Prostate gland (tissue), 2 donors: ENCODE measurements at regions not wholly inside any gene's neighbourhood (a gene's known extent, or its start where the extent isn't known, plus 50 kb on each side); places are given as distances from the start of the nearest gene placed in this dataset.
"Not testable (repeated sequence)": the region's sequence is repeated elsewhere in the genome, so short reads cannot be mapped to it uniquely, and the experiment has no call there.

Experiments
- DNase-seq: peaks from one replicate; pipeline ENCODE4 v3.0.0-alpha.2; 2019; ENCODE audit warnings: low spot score
- H3K27ac ChIP-seq, 2 donors: fragments of 200-600 bp; sonication (generic); 2 replicates each; pipeline ENCODE4 v1.5.1; 2017 to 2019
- H3K27me3 ChIP-seq: fragments of 200-600 bp; sonication (generic); replicated peaks from 2 replicates; pipeline ENCODE4 v1.5.1; 2019; ENCODE audit not compliant: insufficient read depth
- H3K36me3 ChIP-seq, 2 donors: fragments of 200-600 bp; sonication (generic); 1 replicate in 1 of 2; 2 replicates in 1 of 2; pipeline versions ENCODE4 v1.5.1 to v1.8.1; 2017 to 2019
- H3K4me1 ChIP-seq: fragments of 200-600 bp; sonication (generic); replicated peaks from 2 replicates; pipeline ENCODE4 v1.5.1; 2019
- H3K4me3 ChIP-seq, 2 donors: fragments of 200-600 bp; sonication (generic); 2 replicates each; pipeline ENCODE4 v1.5.1; 2017 to 2019
- H3K9me3 ChIP-seq: fragments of 200-600 bp; sonication (generic); 2 replicates; pipeline ENCODE4 v1.5.1; 2017
- POLR2A ChIP-seq: fragments of 450-650 bp; IDR thresholded peaks from one replicate; pipeline ENCODE4 v1.6.1; 2016; ENCODE audit warnings: antibody characterized with exemption, mild to moderate bottlenecking
- POLR2AphosphoS5 ChIP-seq: sonication (generic); formaldehyde crosslinking; IDR thresholded peaks from one replicate; pipeline ENCODE4 v1.6.1; 2017; ENCODE audit warnings: antibody characterized with exemption
- WGBS: methylation state at CpG from one replicate; pipeline ENCODE4 v1.1.5; 2018; 5-methylcytosine and 5-hydroxymethylcytosine counted together
- intact Hi-C: fragments of 100-400 bp; cut with DNase I; formaldehyde crosslinking; loops from one replicate; pipeline ENCODE4 v1.14.2; 2022
- TF ChIP-seq, protein P1 (sequence below), 4 experiments: fragments of 200-600 bp in 2 of 4; fragments of 450-650 bp in 2 of 4; sonication (generic) in 2 of 4; IDR thresholded peaks; 1 replicate in 3 of 4; 2 replicates in 1 of 4; pipeline ENCODE4 v1.5.1; 2016 to 2019; ENCODE audit warnings: antibody characterized with exemption in 4 of 4, mild to moderate bottlenecking in 2 of 4, moderate library complexity in 2 of 4

- Histone ChIP-seq H3K27ac (no peak overlapping the region), H3K9me3 (no peaks in the 10 kb centered on the region), H3K4me3 (no peak overlapping the region), H3K27me3 (no peaks in the 10 kb centered on the region), H3K36me3 (no peaks in the 10 kb centered on the region), H3K4me1 (no peaks in the 10 kb centered on the region)
- no peak for DNase-seq
- intact Hi-C loops, result no loop called here
- TF ChIP-seq, protein P1, sequence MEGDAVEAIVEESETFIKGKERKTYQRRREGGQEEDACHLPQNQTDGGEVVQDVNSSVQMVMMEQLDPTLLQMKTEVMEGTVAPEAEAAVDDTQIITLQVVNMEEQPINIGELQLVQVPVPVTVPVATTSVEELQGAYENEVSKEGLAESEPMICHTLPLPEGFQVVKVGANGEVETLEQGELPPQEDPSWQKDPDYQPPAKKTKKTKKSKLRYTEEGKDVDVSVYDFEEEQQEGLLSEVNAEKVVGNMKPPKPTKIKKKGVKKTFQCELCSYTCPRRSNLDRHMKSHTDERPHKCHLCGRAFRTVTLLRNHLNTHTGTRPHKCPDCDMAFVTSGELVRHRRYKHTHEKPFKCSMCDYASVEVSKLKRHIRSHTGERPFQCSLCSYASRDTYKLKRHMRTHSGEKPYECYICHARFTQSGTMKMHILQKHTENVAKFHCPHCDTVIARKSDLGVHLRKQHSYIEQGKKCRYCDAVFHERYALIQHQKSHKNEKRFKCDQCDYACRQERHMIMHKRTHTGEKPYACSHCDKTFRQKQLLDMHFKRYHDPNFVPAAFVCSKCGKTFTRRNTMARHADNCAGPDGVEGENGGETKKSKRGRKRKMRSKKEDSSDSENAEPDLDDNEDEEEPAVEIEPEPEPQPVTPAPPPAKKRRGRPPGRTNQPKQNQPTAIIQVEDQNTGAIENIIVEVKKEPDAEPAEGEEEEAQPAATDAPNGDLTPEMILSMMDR (IDR thresholded peaks at IDR 0.05), result no peak
- no peak for TF ChIP-seq POLR2A
- TF ChIP-seq POLR2AphosphoS5, result no peak
- 80% methylated on average over 4 of the region's 4 CpGs for WGBS
These were observed 523.4 kb upstream of the FANCL start for GRCh38 chr2:58764338-58765104.

DNA sequence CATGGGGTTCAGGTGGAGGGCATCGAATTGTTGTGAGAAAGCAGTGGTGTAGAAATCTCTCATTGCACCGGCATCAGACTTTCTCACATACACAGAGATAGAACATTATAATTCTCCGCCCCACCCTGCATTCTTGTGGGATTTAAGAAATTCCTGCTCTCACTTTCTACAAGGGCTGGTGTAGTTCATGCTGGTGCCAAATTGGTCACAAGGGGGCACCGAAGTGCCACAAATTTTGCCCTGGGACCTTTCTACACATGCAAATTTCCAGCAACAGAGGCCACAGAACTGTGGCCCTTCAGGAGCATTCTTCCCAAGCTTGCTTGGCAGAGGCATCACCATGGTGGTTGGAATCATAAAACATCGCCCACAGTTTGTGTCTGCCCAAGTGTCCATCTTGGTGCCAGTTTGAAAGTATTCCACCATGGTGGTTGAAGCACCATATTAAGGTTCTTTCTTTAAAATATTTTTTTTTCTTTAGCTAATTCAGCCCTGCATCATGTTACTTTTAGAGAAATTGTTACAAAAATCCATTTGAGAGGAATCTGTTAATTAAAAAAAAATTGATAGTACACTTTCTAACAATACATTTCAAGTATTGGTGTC lies 521.2 kb upstream of the FANCL start:
- no peak overlapping the region for H3K4me3 ChIP-seq
- intact Hi-C loops, result no loop called here
- no peaks in the 10 kb centered on the region for H3K4me1 ChIP-seq
- H3K9me3 ChIP-seq, result no peaks in the 10 kb centered on the region
- TF ChIP-seq POLR2AphosphoS5, result no peak
- TF ChIP-seq, protein P1 (IDR thresholded peaks at IDR 0.05), result peak in 3 of 4 experiments; percentile 35 to 56 (median 36)
- TF ChIP-seq POLR2A, result no peak
- H3K27ac ChIP-seq, result no peak overlapping the region
- peak; percentile 28 for DNase-seq
- H3K27me3 ChIP-seq, result no peaks in the 10 kb centered on the region
- 23% methylated on average over 5 of the region's 5 CpGs for WGBS
- no peaks in the 10 kb centered on the region for H3K36me3 ChIP-seq

- 58% methylated on average over 6 of the region's 6 CpGs for WGBS
- no peak for DNase-seq
- no peak overlapping the region for H3K4me3 ChIP-seq
These were observed 516.8 kb upstream of the FANCL start for GRCh38 chr2:58757971-58758370.

DNA sequence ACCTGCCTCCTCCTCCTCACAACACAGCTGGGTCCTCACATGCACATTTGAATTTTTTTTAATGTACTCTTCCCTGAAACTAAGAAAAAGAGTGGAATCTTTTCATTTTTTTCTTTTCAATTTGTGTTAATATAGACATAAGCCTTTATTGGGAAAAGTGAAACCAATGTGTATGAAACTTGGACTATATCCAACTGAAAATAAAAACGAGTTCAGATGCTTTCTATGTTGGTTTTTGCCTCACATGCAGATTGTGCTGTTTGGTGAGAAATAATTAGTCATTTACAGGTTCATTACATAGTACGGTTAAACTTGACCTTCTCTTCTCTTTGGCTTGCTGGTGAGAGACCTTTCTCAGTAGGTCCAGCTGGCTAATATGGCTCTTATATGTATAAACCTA lies 515.2 kb upstream of the FANCL start:
- TF ChIP-seq, protein P1 (IDR thresholded peaks at IDR 0.05), result no peak
- TF ChIP-seq POLR2AphosphoS5 (no peak), POLR2A (no peak)
- no peak for DNase-seq
- Histone ChIP-seq H3K27me3 (no peaks in the 10 kb centered on the region), H3K27ac (no peak overlapping the region), H3K9me3 (no peaks in the 10 kb centered on the region), H3K4me1 (no peaks in the 10 kb centered on the region), H3K4me3 (no peak overlapping the region), H3K36me3 (no peaks in the 10 kb centered on the region)
- intact Hi-C loops, result no loop called here
- 47% methylated on average over 2 of the region's 2 CpGs for WGBS

More at GRCh38 chr2:58757971-58758370, 516.8 kb upstream of the FANCL start:
- Histone ChIP-seq H3K4me1 (no peaks in the 10 kb centered on the region), H3K27me3 (no peaks in the 10 kb centered on the region), H3K27ac (no peak overlapping the region), H3K9me3 (no peaks in the 10 kb centered on the region), H3K36me3 (no peaks in the 10 kb centered on the region)
- TF ChIP-seq POLR2AphosphoS5 (no peak), POLR2A (no peak)
- TF ChIP-seq, protein P1 (IDR thresholded peaks at IDR 0.05), result no peak
- intact Hi-C loops, result no loop called here

DNA sequence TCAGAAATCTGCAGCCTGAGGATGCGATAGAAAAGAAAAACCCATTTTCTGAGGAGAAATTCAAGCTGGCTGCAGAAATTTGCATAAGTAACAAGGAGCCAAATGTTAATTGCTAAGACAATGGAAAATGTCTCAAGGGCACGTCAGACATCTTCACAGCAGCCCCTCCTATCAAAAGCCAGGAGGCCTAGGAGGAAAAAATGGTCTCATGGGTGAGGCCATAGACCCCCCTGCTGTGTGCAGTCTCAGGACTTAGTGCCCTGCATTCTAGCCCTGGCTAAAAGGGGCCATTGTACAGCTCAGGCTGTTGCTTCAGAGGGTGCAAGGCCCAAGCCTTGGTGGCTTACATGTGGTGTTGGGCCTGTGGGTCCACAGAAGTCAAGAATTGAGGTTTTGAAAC lies 511.4 kb upstream of the FANCL start:
- WGBS, result 47% methylated on average over 2 of the region's 2 CpGs
- H3K9me3 ChIP-seq, DNase-seq: not testable (repeated sequence)

GRCh38 chr2:58751676-58752075 lies 510.6 kb upstream of the FANCL start:
- H3K36me3 ChIP-seq, DNase-seq, H3K4me3 ChIP-seq, H3K9me3 ChIP-seq, H3K27ac ChIP-seq, intact Hi-C loops, H3K27me3 ChIP-seq, H3K4me1 ChIP-seq: not testable (repeated sequence)
- 87% methylated on average over 3 of the region's 3 CpGs for WGBS

More for the DNA sequence above, 511.4 kb upstream of the FANCL start:
- H3K4me3 ChIP-seq, intact Hi-C loops, H3K36me3 ChIP-seq, H3K27me3 ChIP-seq, H3K27ac ChIP-seq, H3K4me1 ChIP-seq: not testable (repeated sequence)
